ENCODE measurements at regions not wholly inside any gene's neighbourhood (a gene's known extent, or its start where the extent isn't known, plus 50 kb on each side); places are given as distances from the start of the nearest gene placed in this dataset.

DNA sequence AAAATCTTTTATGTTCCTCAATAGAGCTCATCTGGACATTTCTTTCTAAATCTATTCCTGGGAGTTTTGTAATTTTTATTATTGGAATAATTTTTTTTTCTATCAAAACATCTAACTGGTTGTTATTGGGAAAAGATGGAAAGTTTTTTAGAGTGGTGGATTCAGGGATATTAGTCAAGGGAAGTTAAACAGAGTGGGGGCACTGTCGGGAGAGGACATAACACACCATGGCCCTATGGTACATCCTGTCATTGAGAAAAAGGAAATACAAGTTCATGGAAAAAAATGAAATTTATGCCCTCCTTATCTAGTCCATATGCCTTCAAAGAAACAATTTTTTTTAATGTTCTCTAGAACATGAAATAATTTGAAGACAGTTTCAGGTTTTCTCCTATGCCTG, 96.3 kb upstream of the TSPAN5 start:
- DNase-seq = no peak

DNA sequence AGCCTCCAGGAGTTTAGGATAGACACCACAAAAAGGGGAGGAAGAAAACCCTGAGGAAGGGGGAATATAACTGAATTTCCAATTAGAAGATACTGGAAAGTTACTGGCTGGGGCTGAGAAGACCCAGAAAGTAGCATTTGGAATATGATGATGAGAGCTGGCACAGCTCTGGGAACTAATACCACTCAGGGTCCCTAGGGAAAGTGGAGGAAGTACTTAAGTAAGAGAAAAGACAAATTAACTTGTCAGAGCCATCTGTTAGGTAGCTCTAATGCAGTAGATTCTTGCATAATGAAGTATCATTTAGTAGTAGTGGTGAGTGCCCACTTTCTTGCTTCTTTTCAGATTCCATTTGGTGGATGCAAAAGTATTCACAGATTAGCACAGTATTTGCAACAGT, 90.8 kb upstream of the TSPAN5 start:
- DNase-seq = no peak

DNA sequence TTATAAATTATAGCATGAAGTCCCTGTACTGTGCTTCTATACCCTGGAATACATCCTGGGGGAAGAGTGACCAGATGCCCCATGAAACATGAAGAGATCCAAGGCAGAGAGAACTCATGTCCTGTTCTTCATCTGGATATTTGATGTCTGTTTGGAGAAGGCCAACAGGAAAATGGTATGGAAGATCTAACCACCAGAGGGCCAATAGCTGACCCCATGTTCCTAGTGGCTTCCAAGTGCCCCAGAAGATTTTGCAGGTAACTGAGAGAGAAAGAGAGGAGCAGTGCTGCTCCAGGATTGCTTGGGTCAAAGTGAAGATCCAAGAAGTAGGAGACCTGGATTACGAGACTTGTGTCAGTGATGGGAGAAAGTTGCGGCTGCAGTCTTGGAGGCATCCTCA, 90.2 kb upstream of the TSPAN5 start:
- no peak for DNase-seq

DNA sequence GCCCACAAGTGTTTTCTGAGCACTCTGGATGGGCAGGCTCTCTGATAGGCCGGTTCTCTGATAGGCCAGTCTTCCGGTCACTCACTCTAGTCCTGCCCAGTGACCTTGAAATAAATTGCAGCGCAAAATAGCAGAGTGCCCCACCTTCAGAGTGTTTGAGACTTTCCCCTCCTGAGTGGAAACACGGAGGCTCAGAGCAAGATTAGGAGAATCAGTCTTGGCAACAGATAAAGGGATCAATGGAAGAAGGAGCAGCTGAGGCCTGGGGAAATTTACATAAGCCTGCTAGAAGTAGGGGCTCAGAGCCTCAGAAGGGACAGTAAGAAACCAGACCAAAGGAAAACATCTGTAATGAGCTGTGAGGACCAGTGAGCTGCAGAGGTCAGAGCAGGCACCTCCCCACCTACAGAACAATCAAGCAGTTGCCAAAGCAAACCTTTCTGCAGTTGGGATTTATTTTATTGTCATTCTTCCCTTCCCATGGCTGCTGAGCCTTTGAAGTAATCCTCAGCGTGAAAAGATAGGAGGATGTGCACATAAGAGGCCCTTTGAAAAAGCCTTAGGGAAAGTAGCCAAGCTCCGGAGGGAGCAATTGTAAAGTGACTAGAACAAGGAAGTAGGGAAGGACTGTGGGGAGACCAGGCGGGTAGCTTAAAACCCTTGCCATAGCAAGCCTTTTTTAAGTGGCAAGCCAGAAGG, 89.1 kb upstream of the TSPAN5 start:
- no peak for DNase-seq

DNA sequence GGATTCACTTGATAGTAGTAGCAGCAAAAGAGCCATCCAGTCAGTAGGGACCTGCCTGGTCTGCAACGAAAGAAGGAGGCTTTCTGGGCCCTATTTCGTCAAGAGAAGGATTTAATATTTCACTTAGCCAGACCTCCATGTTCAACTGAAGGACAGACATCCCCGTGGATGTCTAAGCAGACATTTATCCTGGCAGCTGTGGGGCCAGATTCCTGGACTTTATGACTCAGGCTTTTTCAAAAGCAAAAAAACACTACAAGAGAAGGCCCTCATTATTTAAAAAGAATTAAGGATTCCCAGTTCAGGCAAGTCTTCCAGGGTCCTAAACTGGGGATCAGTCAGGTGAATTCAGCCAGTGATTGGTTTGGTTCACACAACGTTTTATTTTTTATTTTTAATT, 88.5 kb upstream of the TSPAN5 start:
- DNase-seq = no peak

DNA sequence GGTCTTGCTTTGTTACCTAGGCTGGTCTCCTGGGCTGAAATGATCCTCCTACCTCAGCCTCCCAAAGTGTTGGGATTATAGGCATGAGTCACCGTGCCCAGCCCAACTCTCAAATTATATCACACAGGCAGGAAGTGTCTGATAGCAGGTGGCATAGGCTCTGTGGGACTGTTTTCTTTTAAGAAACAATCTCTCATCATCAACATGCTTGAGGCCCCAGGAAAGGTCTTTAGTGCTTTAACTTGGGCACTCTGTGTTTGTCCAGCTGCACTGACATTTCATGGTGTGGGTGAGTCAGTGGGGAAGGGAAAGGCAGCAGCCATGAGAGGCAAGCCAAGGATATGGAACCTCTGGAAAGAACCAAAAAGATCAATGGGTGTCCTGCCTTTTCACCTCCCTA, 88.1 kb upstream of the TSPAN5 start:
- no peak for DNase-seq

DNA sequence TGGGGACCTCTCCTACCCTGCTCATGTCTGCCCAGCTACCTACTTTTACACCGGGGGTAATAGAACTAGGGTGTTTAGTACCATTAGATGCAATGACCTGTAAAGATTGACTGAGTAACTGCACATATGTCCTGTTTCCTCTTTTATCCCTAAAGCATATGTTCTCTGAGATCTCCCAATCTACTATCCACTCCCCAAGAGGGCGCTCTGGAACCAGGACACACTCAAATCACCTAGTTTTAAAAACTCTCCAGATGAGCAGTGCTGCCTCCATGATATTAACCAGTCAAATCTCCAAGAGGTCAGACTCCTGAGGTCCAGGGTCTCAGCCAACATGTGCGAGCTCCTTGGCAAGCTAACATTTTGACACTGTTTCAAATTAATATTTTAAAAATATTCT, 87.0 kb upstream of the TSPAN5 start:
- DNase-seq = no peak

DNA sequence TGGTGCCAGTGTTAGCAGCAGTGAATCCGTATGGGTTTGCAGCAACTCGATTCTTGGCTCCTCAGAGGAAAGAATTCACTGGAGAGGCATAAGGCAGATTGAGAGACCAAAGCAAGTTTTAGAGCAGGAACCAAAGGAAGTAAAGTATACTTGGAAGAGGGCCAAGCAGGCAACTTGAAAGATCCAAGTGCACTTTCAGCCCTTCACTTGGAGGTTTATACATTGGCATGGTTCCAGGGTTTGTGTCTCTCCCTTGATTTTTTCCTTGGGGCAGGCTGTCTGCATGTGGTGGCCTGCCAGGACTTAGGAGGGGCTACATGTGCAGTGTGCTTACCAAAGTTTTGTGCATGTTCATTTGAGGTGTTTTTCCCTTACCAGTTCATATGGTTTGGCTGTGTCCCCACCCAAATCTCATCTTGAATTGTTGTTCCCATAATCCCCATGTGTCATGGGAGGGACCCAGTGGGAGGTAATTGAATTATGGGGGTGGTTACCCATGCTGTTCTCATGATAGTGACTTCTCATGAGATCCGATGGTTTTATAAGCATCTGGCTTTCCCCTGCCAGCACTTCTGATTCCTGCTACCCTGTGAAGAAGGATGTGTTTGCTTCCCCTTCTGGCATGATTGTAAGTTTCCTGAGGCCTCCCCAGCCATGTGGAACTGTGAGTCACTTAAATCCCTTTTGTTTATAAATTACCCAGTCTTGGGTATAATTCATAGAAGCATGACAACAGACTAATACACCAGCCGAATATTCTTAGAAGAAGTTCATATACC, 86.2 kb upstream of the TSPAN5 start:
- no peak for DNase-seq

DNA sequence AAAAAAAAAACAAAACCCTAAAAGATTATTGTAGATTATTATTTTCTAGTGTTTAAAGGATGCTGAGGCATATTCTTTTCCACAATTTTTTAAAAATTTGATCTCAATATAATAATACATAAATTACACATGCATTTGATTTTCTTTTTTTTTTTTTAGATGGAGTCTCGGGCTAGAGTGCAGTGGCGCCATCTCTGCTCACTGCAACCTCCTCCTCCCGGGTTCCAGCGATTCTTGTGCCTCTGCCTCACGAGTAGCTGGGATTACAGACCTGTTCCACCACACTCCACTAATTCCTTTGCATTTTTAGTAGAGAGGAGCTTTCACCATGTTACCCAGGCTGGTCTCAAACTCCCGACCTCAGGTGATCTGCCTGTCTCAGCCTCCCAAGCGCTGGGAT, 83.5 kb upstream of the TSPAN5 start:
- no peak for DNase-seq

DNA sequence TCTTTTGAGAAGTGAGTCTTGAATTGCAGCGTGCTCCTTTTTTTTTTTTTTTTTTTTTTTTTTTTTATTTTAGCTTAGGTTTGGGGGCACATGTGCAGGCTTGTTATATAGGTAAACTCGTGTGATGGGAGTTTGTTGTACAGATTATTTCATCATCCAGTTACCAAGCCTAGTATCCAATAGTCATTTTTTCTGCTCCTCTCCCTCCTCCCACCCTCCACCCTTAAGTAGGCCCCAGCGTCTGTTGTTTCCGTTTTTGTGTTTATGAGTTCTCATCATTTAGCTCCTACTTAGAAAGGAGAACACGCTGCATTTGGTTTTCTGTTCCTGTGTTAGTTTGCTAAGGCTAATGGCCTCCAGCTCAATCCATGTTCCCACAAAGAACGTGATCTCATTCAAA, 81.3 kb upstream of the TSPAN5 start:
- no peak for DNase-seq

DNA sequence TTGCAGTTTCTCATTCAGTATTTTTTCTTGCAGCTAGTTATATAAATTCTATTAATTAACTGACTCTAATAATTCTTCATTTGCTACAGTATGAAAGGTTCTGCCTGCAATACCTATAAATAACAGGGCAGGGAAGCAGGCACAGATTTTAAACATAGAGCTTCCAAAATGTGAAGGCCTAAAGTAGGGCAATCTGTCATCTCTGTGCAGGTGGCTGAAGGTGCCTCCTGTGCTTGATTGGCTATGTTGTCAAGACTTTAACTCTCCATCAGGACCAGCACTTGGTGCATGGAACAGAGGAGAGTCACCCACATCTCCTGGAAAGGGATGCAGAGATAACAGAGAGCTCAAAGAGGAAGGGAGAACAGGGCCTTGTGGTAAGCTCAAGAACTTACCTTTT, 75.2 kb upstream of the TSPAN5 start:
- DNase-seq = no peak

DNA sequence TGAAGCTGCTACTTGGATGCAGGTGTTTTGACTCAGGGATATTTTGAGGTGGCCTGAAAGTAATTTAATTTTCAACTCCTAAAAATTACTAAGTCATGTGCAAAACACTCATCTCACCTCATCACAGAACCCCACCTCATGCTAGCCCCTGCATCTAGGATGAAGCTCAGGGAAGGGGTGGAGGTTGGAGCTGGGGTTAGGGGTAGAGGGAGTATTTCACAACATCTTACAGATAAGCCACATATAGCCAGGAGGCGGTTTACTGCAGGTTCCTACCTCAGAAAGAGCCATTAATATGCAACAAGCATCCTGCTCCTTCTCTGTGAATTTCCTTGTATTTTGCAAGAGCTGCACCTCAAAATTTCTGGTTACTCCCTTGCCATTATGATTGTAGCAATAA, 70.5 kb upstream of the TSPAN5 start:
- no peak for DNase-seq

DNA sequence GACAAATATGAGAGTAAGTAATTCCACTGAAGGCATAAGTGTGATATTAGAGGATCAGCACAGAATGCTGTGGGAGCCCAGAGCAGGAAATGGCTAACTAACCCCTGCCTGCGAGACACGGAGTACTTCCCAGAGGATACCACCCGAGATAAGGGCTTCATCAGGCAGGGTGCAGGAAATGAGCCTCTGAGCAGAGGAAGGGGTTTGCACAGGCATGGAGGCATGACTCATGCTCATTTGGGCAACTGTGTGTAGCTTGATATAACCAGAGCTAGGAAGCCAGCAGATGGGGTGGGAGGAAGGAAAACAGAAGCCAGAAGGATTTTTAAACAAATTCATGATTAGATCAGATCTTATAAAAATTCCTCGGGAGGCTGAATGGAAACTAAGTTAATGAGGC, 70.0 kb upstream of the TSPAN5 start:
- DNase-seq = no peak

DNA sequence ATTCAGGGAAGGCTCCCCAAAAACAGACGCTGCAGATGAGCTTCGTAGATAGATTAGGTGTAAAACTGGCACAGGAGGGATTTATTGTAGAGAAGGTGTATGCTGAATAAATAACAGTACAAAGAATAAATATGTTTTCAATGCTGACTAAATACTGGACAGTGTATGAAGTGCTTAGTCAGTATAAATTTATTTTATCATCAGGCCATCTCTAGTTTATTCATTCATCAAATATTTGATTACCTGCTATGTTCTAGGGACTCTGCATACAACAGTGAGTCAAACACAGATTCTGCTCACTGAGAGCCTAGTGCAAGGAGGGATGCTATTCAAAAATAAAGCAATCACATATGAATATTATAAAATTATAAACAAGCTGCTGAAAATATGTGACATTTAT, 63.6 kb upstream of the TSPAN5 start:
- DNase-seq = no peak

DNA sequence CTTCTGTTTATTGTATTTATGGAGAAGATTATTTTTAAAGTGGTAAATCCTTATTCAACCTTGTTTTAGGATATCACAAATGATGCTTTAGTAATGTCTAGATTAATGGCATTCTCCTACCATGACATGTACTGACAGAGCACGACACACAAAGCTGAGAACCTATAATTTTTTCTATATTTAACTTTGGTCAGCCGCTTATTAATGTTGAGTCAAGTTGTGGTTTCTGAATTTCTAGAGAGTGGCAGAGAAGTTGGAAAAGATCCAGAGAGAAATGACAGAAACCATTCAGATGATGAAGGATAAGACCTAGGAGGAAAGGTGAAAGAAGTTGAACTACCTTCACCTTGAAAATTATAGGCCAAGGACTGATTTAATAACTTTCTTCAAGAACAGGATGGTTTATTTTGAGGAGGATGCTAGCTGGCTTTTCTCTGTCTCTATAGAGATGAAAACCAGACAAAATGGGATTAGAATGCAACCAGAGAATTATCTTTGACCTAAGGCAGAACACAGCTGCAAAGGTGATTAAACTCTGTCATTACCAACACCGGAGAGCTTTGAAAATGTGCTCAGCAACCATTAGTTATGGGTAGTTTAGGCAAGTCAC, 62.6 kb upstream of the TSPAN5 start:
- no peak for DNase-seq

DNA sequence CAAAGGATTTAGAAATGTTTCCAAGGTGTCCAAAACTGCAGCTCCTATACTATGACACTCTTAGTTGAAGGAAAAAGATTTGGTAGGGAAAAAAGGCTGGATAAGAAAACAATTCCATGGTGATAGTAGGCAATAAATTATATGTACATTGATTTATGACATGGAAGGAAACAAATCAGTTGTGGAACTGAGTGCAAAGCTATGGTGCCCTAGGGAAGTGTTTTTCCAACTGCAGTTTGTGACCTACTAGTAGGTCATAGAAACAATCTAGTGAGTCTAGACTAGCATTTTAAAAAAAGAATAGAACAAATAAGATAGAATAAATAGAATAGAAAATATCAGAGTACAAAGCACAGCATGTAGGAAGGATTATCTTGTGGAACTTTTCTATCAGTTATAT, 58.4 kb upstream of the TSPAN5 start:
- no peak for DNase-seq

DNA sequence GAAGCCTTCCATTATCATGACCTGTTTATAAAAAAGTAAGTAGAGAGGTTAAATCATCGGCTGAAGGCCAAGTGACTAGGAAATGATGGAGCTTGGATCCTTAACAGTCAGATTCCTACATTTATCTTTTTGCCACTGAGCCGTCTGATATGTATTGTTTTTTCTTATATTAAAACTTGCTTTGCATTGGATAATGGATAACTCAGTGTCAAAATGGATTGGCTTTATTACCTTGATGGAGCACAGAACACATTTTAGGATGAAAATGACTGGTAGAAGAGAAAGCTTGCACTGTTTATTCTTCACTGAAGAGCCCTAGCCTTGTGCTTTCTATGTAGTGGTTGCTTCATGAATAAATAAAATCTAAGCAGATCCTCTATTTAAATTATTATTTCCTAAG, 54.2 kb upstream of the TSPAN5 start:
- no peak for DNase-seq

DNA sequence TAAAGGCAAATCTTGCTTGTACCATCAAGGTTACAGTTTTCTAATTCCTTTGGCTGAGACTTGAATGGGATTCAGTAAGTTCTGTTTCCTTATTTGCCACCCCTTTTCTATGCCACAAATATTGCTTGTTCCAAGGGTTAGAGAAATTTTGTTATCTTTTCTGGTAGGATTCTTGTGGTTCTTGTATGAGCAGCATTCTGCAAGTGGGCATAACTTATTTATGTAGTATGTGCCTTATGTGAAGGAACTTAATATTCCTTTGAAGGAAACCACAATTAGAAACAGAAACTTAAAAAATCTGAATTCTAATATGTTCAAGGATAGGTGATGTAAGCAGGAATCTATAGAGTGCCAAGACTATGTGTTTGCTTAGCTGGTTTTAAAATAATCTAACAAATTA, 53.1 kb upstream of the TSPAN5 start:
- DNase-seq = no peak

DNA sequence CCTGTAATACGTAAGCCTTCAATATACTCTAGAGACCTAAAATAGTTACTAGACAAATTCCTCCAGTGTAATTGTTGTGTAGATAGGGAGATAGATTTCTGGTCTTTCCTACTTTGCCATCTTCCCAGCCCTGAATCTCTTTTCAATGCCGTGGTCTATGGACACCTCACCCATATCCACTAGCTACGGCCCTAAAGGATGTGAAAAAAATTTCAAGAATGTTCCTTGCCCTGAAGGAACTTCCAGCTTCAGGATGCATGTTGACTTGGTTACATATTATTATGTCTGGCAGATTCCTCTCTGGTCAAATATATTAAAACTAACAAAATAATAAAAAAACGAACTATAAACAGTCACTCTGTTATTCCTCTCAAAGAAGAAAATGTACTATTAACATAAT, 52.4 kb upstream of the TSPAN5 start:
- no peak for DNase-seq

All from CD4-positive, alpha-beta T cell treated with Interleukin-12 subunit alpha and Interleukin-12 subunit beta, for 1 hour (primary cell).